ENCODE measurements at regions not wholly inside any gene's neighbourhood (a gene's known extent, or its start where the extent isn't known, plus 50 kb on each side); places are given as distances from the start of the nearest gene placed in this dataset.

DNA sequence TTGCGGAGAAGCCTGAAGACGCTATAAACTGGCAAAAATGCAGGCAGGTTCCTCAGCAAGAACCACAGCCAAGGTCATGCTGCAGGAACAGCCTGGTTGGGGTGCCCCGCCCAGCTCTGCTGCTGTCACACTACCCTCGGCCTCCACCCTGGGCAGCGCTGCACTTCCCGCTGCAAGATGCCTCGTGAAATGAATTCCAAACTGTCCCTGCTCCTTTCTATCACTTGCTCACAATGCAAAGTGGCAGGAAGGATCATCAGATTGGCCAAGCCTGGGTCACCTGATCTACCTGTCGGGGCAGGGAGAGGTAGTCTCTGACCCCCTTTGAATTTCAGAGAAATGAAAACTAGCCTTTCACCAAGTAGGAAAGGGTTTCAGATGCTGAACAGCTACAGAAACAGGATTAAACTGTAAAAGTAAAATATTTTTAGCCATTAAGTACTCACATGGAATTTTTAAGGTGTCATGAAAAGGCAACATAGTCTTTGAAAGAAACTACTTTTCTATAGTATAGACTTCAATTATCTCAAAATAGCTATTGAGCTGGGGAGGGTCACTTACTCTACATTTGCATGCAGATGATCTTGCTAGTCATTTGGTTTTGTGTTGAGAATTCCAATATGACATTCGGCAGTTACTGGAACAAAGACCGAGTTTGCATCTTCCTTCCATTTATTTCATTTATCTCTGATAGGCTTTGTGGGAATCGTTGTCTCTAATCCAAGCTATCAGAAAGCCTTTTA, 236.4 kb upstream of the ASCC3 start:
- TF ChIP-seq, protein P1, sequence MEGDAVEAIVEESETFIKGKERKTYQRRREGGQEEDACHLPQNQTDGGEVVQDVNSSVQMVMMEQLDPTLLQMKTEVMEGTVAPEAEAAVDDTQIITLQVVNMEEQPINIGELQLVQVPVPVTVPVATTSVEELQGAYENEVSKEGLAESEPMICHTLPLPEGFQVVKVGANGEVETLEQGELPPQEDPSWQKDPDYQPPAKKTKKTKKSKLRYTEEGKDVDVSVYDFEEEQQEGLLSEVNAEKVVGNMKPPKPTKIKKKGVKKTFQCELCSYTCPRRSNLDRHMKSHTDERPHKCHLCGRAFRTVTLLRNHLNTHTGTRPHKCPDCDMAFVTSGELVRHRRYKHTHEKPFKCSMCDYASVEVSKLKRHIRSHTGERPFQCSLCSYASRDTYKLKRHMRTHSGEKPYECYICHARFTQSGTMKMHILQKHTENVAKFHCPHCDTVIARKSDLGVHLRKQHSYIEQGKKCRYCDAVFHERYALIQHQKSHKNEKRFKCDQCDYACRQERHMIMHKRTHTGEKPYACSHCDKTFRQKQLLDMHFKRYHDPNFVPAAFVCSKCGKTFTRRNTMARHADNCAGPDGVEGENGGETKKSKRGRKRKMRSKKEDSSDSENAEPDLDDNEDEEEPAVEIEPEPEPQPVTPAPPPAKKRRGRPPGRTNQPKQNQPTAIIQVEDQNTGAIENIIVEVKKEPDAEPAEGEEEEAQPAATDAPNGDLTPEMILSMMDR (IDR thresholded peaks at IDR 0.05; ENCODE audit: partially characterized antibody, unreplicated experiment), result no peak
- H3K27me3 Mint-ChIP-seq (ENCODE audit: unreplicated experiment), result peaks cover 5% of the 10 kb centered on the region
- H3K4me1 Mint-ChIP-seq (ENCODE audit: low read depth, unreplicated experiment), result peaks cover 3% of the 10 kb centered on the region
- peak overlapping the region; percentile 61 for H3K4me3 Mint-ChIP-seq (ENCODE audit: unreplicated experiment)
- peak; percentile 73 for DNase-seq
- H3K9me3 Mint-ChIP-seq (ENCODE audit: unreplicated experiment), result peaks cover 5% of the 10 kb centered on the region
- H3K27ac Mint-ChIP-seq (ENCODE audit: unreplicated experiment), result peak overlapping the region; percentile 93
- no peaks in the 10 kb centered on the region for H3K36me3 Mint-ChIP-seq (ENCODE audit: unreplicated experiment)

DNA sequence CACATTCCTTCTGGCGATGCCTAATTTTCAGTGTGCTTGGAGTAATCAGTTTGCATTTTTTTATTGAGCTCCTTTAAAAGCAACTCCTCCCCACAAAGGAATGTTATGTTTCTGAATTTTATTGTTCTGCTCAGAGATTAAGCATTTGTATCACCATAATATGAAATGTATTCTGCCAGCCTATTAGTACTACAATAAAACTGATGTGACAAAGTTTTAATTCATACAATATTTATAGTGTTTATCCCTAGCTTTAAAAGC, 236.9 kb upstream of the ASCC3 start:
- DNase-seq, result no peak
- TF ChIP-seq, protein P1 (IDR thresholded peaks at IDR 0.05; ENCODE audit: partially characterized antibody, unreplicated experiment), result no peak
- H3K27me3 Mint-ChIP-seq (ENCODE audit: unreplicated experiment), result peaks cover 5% of the 10 kb centered on the region
- H3K27ac Mint-ChIP-seq (ENCODE audit: unreplicated experiment), result peak overlapping the region; percentile 93
- H3K9me3 Mint-ChIP-seq (ENCODE audit: unreplicated experiment), result peaks cover 5% of the 10 kb centered on the region
- H3K4me3 Mint-ChIP-seq (ENCODE audit: unreplicated experiment), result no peak overlapping the region
- H3K36me3 Mint-ChIP-seq (ENCODE audit: unreplicated experiment), result no peaks in the 10 kb centered on the region
- peaks cover 3% of the 10 kb centered on the region for H3K4me1 Mint-ChIP-seq (ENCODE audit: low read depth, unreplicated experiment)

DNA sequence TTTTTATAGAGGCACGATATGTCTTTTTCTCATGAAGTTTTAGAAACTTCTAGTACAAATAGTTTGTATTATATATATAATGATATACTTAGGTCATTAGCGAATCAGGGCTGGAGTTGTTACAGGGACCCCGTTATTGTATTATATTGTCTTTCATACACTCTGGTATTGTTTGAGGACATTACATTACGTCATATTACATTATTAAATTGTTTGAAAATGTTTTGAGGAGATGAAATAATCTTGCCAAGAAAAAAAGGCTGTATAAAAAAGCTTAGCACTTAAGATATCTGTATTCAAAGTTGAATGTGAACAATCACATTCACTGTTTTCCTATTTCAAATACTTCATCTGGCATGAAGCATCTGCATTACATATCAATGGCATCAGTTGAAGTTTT, 239.6 kb upstream of the ASCC3 start:
- H3K36me3 Mint-ChIP-seq (ENCODE audit: unreplicated experiment), result no peaks in the 10 kb centered on the region
- no peak for DNase-seq
- no peak overlapping the region for H3K4me3 Mint-ChIP-seq (ENCODE audit: unreplicated experiment)
- peaks cover 5% of the 10 kb centered on the region for H3K27me3 Mint-ChIP-seq (ENCODE audit: unreplicated experiment)
- H3K9me3 Mint-ChIP-seq (ENCODE audit: unreplicated experiment), result peaks cover 5% of the 10 kb centered on the region
- H3K4me1 Mint-ChIP-seq (ENCODE audit: low read depth, unreplicated experiment), result peaks cover 7% of the 10 kb centered on the region
- TF ChIP-seq, protein P1 (IDR thresholded peaks at IDR 0.05; ENCODE audit: partially characterized antibody, unreplicated experiment), result no peak
- H3K27ac Mint-ChIP-seq (ENCODE audit: unreplicated experiment), result no peak overlapping the region

DNA sequence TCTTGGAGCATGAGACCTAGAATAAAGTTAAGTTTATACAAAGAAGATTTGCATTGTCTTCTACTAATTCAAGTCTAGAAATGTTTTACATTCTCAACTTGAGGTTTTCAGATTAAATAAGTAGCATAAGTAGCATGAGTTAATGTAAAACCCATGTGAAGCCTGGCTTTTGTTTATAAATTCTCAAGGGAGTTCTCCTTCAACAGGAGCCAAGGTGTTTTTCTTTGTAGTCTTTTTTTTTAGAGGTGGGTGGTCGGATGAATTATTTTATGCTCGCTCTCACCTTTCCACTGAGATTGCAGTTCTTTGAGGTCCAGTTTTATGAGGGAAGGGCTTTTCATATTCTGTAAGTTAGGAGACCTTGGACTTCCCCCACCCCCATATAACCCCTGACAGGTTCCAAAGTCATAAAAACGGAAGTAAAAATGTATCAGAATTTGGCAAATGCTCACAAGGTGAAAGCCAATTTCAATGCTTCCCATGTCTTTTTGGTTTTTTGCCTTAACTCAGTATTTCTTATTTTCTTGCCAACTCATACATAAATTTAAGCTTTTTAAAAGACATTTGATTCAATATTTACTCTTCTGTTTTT, 244.3 kb upstream of the ASCC3 start:
- Mint-ChIP-seq H3K36me3 (ENCODE audit: unreplicated experiment) (no peaks in the 10 kb centered on the region), H3K27ac (ENCODE audit: unreplicated experiment) (no peak overlapping the region), H3K9me3 (ENCODE audit: unreplicated experiment) (no peaks in the 10 kb centered on the region), H3K4me3 (ENCODE audit: unreplicated experiment) (no peak overlapping the region), H3K27me3 (ENCODE audit: unreplicated experiment) (no peaks in the 10 kb centered on the region), H3K4me1 (ENCODE audit: low read depth, unreplicated experiment) (peaks cover 5% of the 10 kb centered on the region)
- no peak for DNase-seq
- TF ChIP-seq, protein P1 (IDR thresholded peaks at IDR 0.05; ENCODE audit: partially characterized antibody, unreplicated experiment), result no peak

DNA sequence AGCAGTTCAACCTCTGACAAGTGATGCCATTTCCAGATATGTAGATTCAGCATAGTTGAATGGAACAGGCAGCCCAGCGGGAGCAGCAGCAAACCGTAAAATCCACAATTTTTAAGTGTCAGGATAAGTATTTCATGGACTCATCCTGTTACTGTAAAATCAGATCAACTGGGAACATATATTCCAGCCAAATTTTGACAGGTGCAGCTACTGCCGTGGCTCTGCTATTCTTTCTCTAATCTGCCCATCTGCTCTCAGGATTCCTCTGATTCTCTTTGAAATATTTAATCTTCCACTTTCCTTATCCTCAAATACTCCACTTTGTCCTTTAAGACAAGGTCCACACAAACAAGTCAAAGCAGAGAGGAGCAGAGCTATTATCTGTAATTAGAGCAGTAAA, 245.4 kb upstream of the ASCC3 start:
- Mint-ChIP-seq H3K27me3 (ENCODE audit: unreplicated experiment) (no peaks in the 10 kb centered on the region), H3K9me3 (ENCODE audit: unreplicated experiment) (no peaks in the 10 kb centered on the region), H3K4me3 (ENCODE audit: unreplicated experiment) (no peak overlapping the region), H3K27ac (ENCODE audit: unreplicated experiment) (no peak overlapping the region), H3K36me3 (ENCODE audit: unreplicated experiment) (no peaks in the 10 kb centered on the region), H3K4me1 (ENCODE audit: low read depth, unreplicated experiment) (peaks cover 5% of the 10 kb centered on the region)
- no peak for DNase-seq
- TF ChIP-seq, protein P1 (IDR thresholded peaks at IDR 0.05; ENCODE audit: partially characterized antibody, unreplicated experiment), result no peak
